ENCODE measurements at regions not wholly inside any gene's neighbourhood (a gene's known extent, or its start where the extent isn't known, plus 50 kb on each side); places are given as distances from the start of the nearest gene placed in this dataset.

DNA sequence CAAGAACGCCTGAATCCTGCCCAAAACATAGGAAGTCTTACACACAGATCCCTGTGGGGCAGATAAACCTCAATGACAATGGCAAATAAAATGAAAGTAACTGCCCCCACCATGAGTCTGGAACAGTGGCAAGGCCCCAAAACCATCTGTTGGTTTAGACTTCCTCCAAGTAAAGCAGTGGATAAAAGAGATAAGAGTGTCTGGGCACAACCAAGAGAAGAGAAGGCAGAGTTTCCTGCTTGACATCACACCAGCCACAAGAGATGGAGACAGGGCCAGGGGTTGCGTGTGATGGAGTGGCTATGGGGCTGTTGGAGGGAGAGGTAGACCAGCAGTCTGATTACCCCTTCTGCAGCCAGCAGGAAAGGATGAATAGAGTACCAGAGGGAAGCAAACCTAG lies 212.1 kb upstream of the POU3F3 start:
- TF ChIP-seq CTCF (IDR thresholded peaks at IDR 0.05) (no peak), POLR2A (IDR thresholded peaks at IDR 0.05) (no peak)

All from Peyer's patch (tissue), 4 donors.